GM12891 (cell line): ENCODE measurements at regions not wholly inside any gene's neighbourhood (a gene's known extent, or its start where the extent isn't known, plus 50 kb on each side); places are given as distances from the start of the nearest gene placed in this dataset.

Experiments used
- DNase-seq: peaks from one replicate; pipeline ENCODE4 v3.0.0; 2011; ENCODE audit warnings: low spot score; ENCODE audit not compliant: insufficient read length
- FAIRE-seq: peaks from 2 replicates; lab custom pipeline; 2011; peaks lifted over from hg19 to GRCh38; lab: Jason Lieb, UNC
- PAX5 ChIP-seq: IDR thresholded peaks from 2 replicates; pipeline ENCODE4 v1.6.1; 2011; ENCODE audit warnings: low read length, moderate library complexity, mild to moderate bottlenecking; ENCODE audit not compliant: insufficient read depth, severe bottlenecking
- POLR2A ChIP-seq: IDR thresholded peaks from 2 replicates; pipeline ENCODE4 v1.6.1; 2011; ENCODE audit warnings: low read depth, low read length, control low read depth
- POLR2AphosphoS5 ChIP-seq: IDR thresholded peaks from 2 replicates; pipeline ENCODE4 v1.6.1; 2011; ENCODE audit warnings: low read depth, low read length, control low read depth
- POU2F2 ChIP-seq: IDR thresholded peaks from 2 replicates; pipeline ENCODE4 v1.6.1; 2011; ENCODE audit warnings: low read depth, mild to moderate bottlenecking, control low read depth, low read length, moderate library complexity
- SPI1 ChIP-seq: IDR thresholded peaks from 2 replicates; pipeline ENCODE4 v1.6.1; 2011; ENCODE audit warnings: low read depth, low read length, control low read depth
- TAF1 ChIP-seq: IDR thresholded peaks from 2 replicates; pipeline ENCODE4 v1.6.1; 2011; ENCODE audit warnings: low read depth, low read length, control low read depth

- TF ChIP-seq SPI1 (no peak), PAX5 (no peak), POU2F2 (no peak), POLR2A (no peak), TAF1 (no peak), POLR2AphosphoS5 (no peak)
- DNase-seq (no peak), FAIRE-seq (no peak)
These were observed 198.1 kb downstream of the REEP3 start for GRCh38 chr10:63719226-63719856.

GRCh38 chr10:63720072-63720537 lies 198.9 kb downstream of the REEP3 start:
- TF ChIP-seq TAF1 (no peak), POLR2AphosphoS5 (no peak), SPI1 (no peak), POLR2A (no peak), PAX5 (no peak), POU2F2 (no peak)
- FAIRE-seq = peak; percentile 50
- no peak for DNase-seq

- no peak for TF ChIP-seq TAF1
- TF ChIP-seq POLR2A = no peak
- TF ChIP-seq SPI1 = no peak
- no peak for TF ChIP-seq POU2F2
- TF ChIP-seq POLR2AphosphoS5 = no peak
- TF ChIP-seq PAX5 = no peak
- DNase-seq (no peak), FAIRE-seq (no peak)
These were observed 199.5 kb downstream of the REEP3 start for GRCh38 chr10:63720676-63721075.

- FAIRE-seq (no peak), DNase-seq (no peak)
- TF ChIP-seq PAX5 = no peak
- TF ChIP-seq POLR2A = no peak
- TF ChIP-seq POLR2AphosphoS5 = no peak
- no peak for TF ChIP-seq POU2F2
- no peak for TF ChIP-seq SPI1
- no peak for TF ChIP-seq TAF1
These were observed 201.3 kb downstream of the REEP3 start for GRCh38 chr10:63722537-63722936.

GRCh38 chr10:63723320-63723719 lies 202.1 kb downstream of the REEP3 start:
- DNase-seq = no peak
- no peak for TF ChIP-seq POLR2A
- TF ChIP-seq TAF1 = no peak
- TF ChIP-seq POU2F2 = no peak
- no peak for FAIRE-seq

- DNase-seq (no peak), FAIRE-seq (no peak)
- no peak for TF ChIP-seq POLR2AphosphoS5
These were observed 202.5 kb downstream of the REEP3 start for GRCh38 chr10:63723741-63724140.

- DNase-seq (no peak), FAIRE-seq (no peak)
- TF ChIP-seq POLR2AphosphoS5 = no peak
- TF ChIP-seq TAF1 = no peak
- TF ChIP-seq POLR2A = no peak
- TF ChIP-seq PAX5 = no peak
- TF ChIP-seq SPI1 = no peak
- no peak for TF ChIP-seq POU2F2
These were observed 203.7 kb downstream of the REEP3 start for GRCh38 chr10:63724922-63725321.

- no peak for DNase-seq
- FAIRE-seq = no peak
- TF ChIP-seq POLR2AphosphoS5 (no peak), POU2F2 (no peak), POLR2A (no peak), TAF1 (no peak), SPI1 (no peak), PAX5 (no peak)
These were observed 205.7 kb downstream of the REEP3 start for GRCh38 chr10:63726867-63727266.

GRCh38 chr10:63727636-63728035 lies 206.4 kb downstream of the REEP3 start:
- TF ChIP-seq TAF1 (no peak), POU2F2 (no peak), SPI1 (no peak), POLR2A (no peak), POLR2AphosphoS5 (no peak), PAX5 (no peak)
- FAIRE-seq = no peak
- DNase-seq = no peak

- DNase-seq (no peak), FAIRE-seq (no peak)
- no peak for TF ChIP-seq POLR2A
- TF ChIP-seq SPI1 = no peak
- TF ChIP-seq TAF1 = no peak
- no peak for TF ChIP-seq POLR2AphosphoS5
- no peak for TF ChIP-seq POU2F2
- TF ChIP-seq PAX5 = no peak
These were observed 214.1 kb downstream of the REEP3 start for GRCh38 chr10:63735305-63735704.

GRCh38 chr10:63738410-63738809 lies 217.2 kb downstream of the REEP3 start:
- FAIRE-seq = no peak
- DNase-seq = no peak
- TF ChIP-seq TAF1 (no peak), POLR2A (no peak), SPI1 (no peak), POLR2AphosphoS5 (no peak), PAX5 (no peak), POU2F2 (no peak)
